HEK293T (cell line): ENCODE measurements at regions not wholly inside any gene's neighbourhood (a gene's known extent, or its start where the extent isn't known, plus 50 kb on each side); places are given as distances from the start of the nearest gene placed in this dataset.

Source experiments
- BHLHE40 ChIP-seq: fragments of 450-650 bp; IDR thresholded peaks from 2 replicates; pipeline ENCODE4 v1.6.1; 2016; ENCODE audit warnings: mild to moderate bottlenecking, moderate library complexity, borderline replicate concordance
- FOXA1 ChIP-seq: fragments of 450-650 bp; IDR thresholded peaks from 2 replicates; pipeline ENCODE4 v1.6.1; 2016; ENCODE audit warnings: mild to moderate bottlenecking

DNA sequence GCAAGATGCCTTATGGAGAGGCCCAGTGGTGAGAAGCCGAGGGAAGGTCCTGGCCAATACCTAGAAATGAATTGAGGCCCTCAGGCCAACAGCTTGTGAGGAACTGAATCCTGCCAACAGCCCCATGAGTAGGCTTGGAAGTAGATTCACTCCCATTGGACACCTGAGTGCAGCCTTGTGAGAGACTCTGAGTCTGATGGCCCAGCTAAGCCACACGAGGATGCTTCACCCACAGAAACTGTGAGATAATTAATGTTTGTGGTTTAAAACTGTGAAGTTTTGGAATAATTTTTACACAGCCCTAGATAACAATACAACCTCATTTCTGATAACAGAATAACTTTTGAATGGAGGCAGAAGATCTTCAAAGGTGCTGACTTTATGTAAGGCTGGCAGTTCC lies 65.9 kb upstream of the DAP start:
- TF ChIP-seq BHLHE40 = no peak
- no peak for TF ChIP-seq FOXA1
